H9 (cell line): ENCODE measurements at regions not wholly inside any gene's neighbourhood (a gene's known extent, or its start where the extent isn't known, plus 50 kb on each side); places are given as distances from the start of the nearest gene placed in this dataset.

Source experiments
- DNase-seq: peaks from one replicate; pipeline ENCODE4 v3.0.0-alpha.2; 2017
- H2AFZ ChIP-seq: one replicate; pipeline ENCODE4 v1.6.1; 2013; ENCODE audit warnings: mild to moderate bottlenecking, low read length, control low read depth, moderate library complexity
- H2AK5ac ChIP-seq: 2 replicates; pipeline ENCODE4 v1.6.1; 2013; ENCODE audit warnings: low read length, control low read depth, mixed read lengths; ENCODE audit not compliant: insufficient read length
- H2BK120ac ChIP-seq: one replicate; pipeline ENCODE4 v1.6.1; 2013; ENCODE audit warnings: low read depth, mild to moderate bottlenecking, low read length, control low read depth, inconsistent platforms; ENCODE audit not compliant: poor library complexity, severe bottlenecking
- H2BK12ac ChIP-seq: 2 replicates; pipeline ENCODE4 v1.6.1; 2013; ENCODE audit warnings: low read length, control low read depth, mixed read lengths, low read depth; ENCODE audit not compliant: insufficient read length
- H2BK15ac ChIP-seq: 2 replicates; pipeline ENCODE4 v1.6.1; 2013; ENCODE audit warnings: low read depth, low read length, control low read depth
- H2BK20ac ChIP-seq: one replicate; pipeline ENCODE4 v1.6.1; 2013; ENCODE audit warnings: low read depth, mild to moderate bottlenecking, low read length, control low read depth, inconsistent platforms; ENCODE audit not compliant: poor library complexity, severe bottlenecking
- H2BK5ac ChIP-seq: 2 replicates; pipeline ENCODE4 v1.6.1; 2013; ENCODE audit warnings: low read length, control low read depth, mixed read lengths; ENCODE audit not compliant: insufficient read length
- H3K14ac ChIP-seq: 2 replicates; pipeline ENCODE4 v1.6.1; 2013; ENCODE audit warnings: low read length, control low read depth; ENCODE audit not compliant: insufficient read depth
- H3K18ac ChIP-seq: 2 replicates; pipeline ENCODE4 v1.6.1; 2013; ENCODE audit warnings: low read depth, mild to moderate bottlenecking, mixed read lengths, low read length, control low read depth; ENCODE audit not compliant: insufficient read length
- H3K23ac ChIP-seq: 2 replicates; pipeline ENCODE4 v1.6.1; 2013; ENCODE audit warnings: low read length, control low read depth, mixed read lengths, low read depth; ENCODE audit not compliant: insufficient read length
- H3K23me2 ChIP-seq: 2 replicates; pipeline ENCODE4 v1.6.1; 2013; ENCODE audit warnings: low read depth, mild to moderate bottlenecking, mixed read lengths, low read length, control low read depth; ENCODE audit not compliant: insufficient read length, poor library complexity, severe bottlenecking
- H3K27ac ChIP-seq: 2 replicates; pipeline ENCODE4 v1.5.1; 2013; ENCODE audit warnings: low read length, control low read depth, mixed read lengths, low read depth; ENCODE audit not compliant: insufficient read length
- H3K27me3 ChIP-seq: 2 replicates; pipeline ENCODE4 v1.6.1; 2013; ENCODE audit warnings: low read length, control low read depth, inconsistent platforms; ENCODE audit not compliant: insufficient read depth
- H3K4ac ChIP-seq: 2 replicates; pipeline ENCODE4 v1.6.1; 2013; ENCODE audit warnings: low read depth, mild to moderate bottlenecking, control low read depth, inconsistent platforms, low read length, moderate library complexity
- H3K4me1 ChIP-seq: 2 replicates; pipeline ENCODE4 v1.6.1; 2013; ENCODE audit warnings: low read length, control low read depth, inconsistent platforms; ENCODE audit not compliant: insufficient read depth
- H3K4me2 ChIP-seq: 2 replicates; pipeline ENCODE4 v1.6.1; 2013; ENCODE audit warnings: low read length, control low read depth, mixed read lengths; ENCODE audit not compliant: insufficient read length, insufficient read depth
- H3K56ac ChIP-seq: 2 replicates; pipeline ENCODE4 v1.6.1; 2013; ENCODE audit warnings: low read depth, mild to moderate bottlenecking, mixed read lengths, low read length, control low read depth; ENCODE audit not compliant: insufficient read length
- H3K79me1 ChIP-seq: 2 replicates; pipeline ENCODE4 v1.6.1; 2013; ENCODE audit warnings: low read depth, mild to moderate bottlenecking, moderate library complexity, low read length, control low read depth, inconsistent platforms; ENCODE audit not compliant: insufficient read depth, poor library complexity, severe bottlenecking
- H3K79me2 ChIP-seq: 2 replicates; pipeline ENCODE4 v1.6.1; 2013; ENCODE audit warnings: low read length, control low read depth, inconsistent platforms; ENCODE audit not compliant: insufficient read depth
- H3K9ac ChIP-seq: 2 replicates; pipeline ENCODE4 v1.6.1; 2013; ENCODE audit warnings: low read length, control low read depth, mixed read lengths; ENCODE audit not compliant: insufficient read length; ENCODE audit errors: extremely low read depth
- H3K9me3 ChIP-seq: one replicate; pipeline ENCODE4 v1.6.1; 2013; ENCODE audit warnings: low read depth, low read length, inconsistent platforms; ENCODE audit not compliant: control insufficient read depth
- H3T11ph ChIP-seq: one replicate; pipeline ENCODE4 v1.6.1; 2013; ENCODE audit warnings: mild to moderate bottlenecking, low read length, control low read depth, inconsistent platforms
- H4K20me1 ChIP-seq: one replicate; pipeline ENCODE4 v1.6.1; 2013; ENCODE audit not compliant: control insufficient read depth, insufficient read length, insufficient read depth
- H4K5ac ChIP-seq: 2 replicates; pipeline ENCODE4 v1.6.1; 2013; ENCODE audit warnings: low read depth, mild to moderate bottlenecking, mixed read lengths, low read length, control low read depth; ENCODE audit not compliant: insufficient read length
- H4K8ac ChIP-seq: replicated peaks from 2 replicates; pipeline ENCODE4 v1.6.1; 2013; ENCODE audit warnings: low read length, control low read depth, mixed read lengths, low read depth; ENCODE audit not compliant: insufficient read length
- H4K91ac ChIP-seq: 2 replicates; pipeline ENCODE4 v1.6.1; 2013; ENCODE audit warnings: low read depth, mild to moderate bottlenecking, moderate library complexity, mixed read lengths, low read length, control low read depth; ENCODE audit not compliant: insufficient read length
- H3K27ac Mint-ChIP-seq, 3 experiments: 2 replicates in 2 of 3; 3 replicates in 1 of 3; pipeline ENCODE4 v1.8.0; 2020 to 2021; ENCODE audit warnings: mixed read lengths in 3 of 3, mild to moderate bottlenecking in 1 of 3, moderate library complexity in 1 of 3
- H3K27me3 Mint-ChIP-seq: 2 replicates; pipeline ENCODE4 v1.8.0; 2021; ENCODE audit warnings: low read depth, mild to moderate bottlenecking, moderate library complexity, mixed read lengths
- H3K36me3 Mint-ChIP-seq, 3 experiments: 2 replicates in 2 of 3; 3 replicates in 1 of 3; pipeline ENCODE4 v1.8.0; 2020 to 2021; ENCODE audit warnings: low read depth in 3 of 3, mixed read lengths in 3 of 3; ENCODE audit not compliant: insufficient read depth in 1 of 3
- H3K4me1 Mint-ChIP-seq, 2 experiments: 2 replicates each; pipeline ENCODE4 v1.8.0; 2020; ENCODE audit warnings: mixed read lengths in 2 of 2
- H3K4me3 Mint-ChIP-seq, 2 experiments: 2 replicates in 1 of 2; 3 replicates in 1 of 2; pipeline ENCODE4 v1.8.0; 2020 to 2021; ENCODE audit warnings: mild to moderate bottlenecking in 2 of 2, mixed read lengths in 2 of 2, moderate library complexity in 1 of 2
- H3K9me3 Mint-ChIP-seq, 2 experiments: 2 replicates in 1 of 2; 3 replicates in 1 of 2; pipeline ENCODE4 v1.8.0; 2020; ENCODE audit warnings: mild to moderate bottlenecking in 2 of 2, mixed read lengths in 2 of 2, moderate library complexity in 1 of 2
- CTCF ChIP-seq: fragments of 200-600 bp; sonication (generic); conservative IDR thresholded peaks from 3 replicates; pipeline ENCODE4 v1.8.0; 2021; ENCODE audit warnings: antibody characterized with exemption, mild to moderate bottlenecking
- WGBS: extraction: QIAGEN DNeasy Blood & Tissue Kit; methylation state at CpG from one replicate; pipeline ENCODE4 v1.1.7; 2013; ENCODE audit warnings: missing lambda C conversion rate, low lambda C conversion rate, mixed read lengths; ENCODE audit not compliant: insufficient read length; ENCODE audit errors: extremely low coverage; 5-methylcytosine and 5-hydroxymethylcytosine counted together

DNA sequence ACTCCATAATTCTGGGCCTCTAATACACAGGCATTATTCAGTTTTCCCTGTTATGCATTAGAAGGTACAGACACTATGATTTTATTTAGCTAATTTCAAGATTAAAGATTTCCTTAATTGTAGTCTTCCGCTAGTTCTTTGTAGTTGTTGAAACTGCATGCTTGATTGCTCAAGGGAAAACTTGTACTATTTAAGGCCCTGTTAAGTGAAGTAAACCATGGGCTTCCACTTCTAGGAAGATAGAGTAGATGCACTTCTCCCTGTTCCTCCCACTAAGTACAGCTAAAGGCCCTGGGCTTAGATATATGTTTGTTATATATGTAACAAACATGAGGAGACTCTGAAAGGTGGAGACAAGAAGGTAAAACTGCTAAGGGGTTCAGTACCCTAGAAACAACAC is 215.8 kb upstream of the LEF1 start:
- Histone ChIP-seq H3K23ac (no peak overlapping the region), H3K14ac (no peak overlapping the region), H3K23me2 (no peaks in the 10 kb centered on the region), H2BK5ac (no peak overlapping the region), H3K27ac (no peak overlapping the region), H3K9me3 (no peaks in the 10 kb centered on the region), H2BK20ac (no peak overlapping the region), H4K5ac (no peak overlapping the region), H3K27me3 (no peaks in the 10 kb centered on the region), H3K4ac (no peak overlapping the region), H3K9ac (no peak overlapping the region), H3T11ph (no peak overlapping the region), H2AFZ (no peak overlapping the region), H2BK15ac (no peak overlapping the region), H4K20me1 (no peaks in the 10 kb centered on the region), H2BK120ac (no peak overlapping the region), H3K79me2 (no peaks in the 10 kb centered on the region), H4K8ac (no peak overlapping the region), H3K4me1 (no peaks in the 10 kb centered on the region), H3K56ac (no peak overlapping the region), H3K18ac (no peak overlapping the region), H2BK12ac (no peak overlapping the region), H3K79me1 (no peaks in the 10 kb centered on the region), H2AK5ac (no peak overlapping the region), H3K4me2 (no peak overlapping the region), H4K91ac (no peak overlapping the region)
- TF ChIP-seq CTCF, result no peak
- no peak for DNase-seq
- Mint-ChIP-seq H3K4me1 (peaks cover 3 to 4% of the 10 kb centered on the region in 2 experiments), H3K9me3 (peaks cover 2 to 5% of the 10 kb centered on the region in 2 experiments; a peak in 3 of 5 replicates), H3K27ac (no peak overlapping the region), H3K36me3 (peaks cover 0 to 5% (median 2%) of the 10 kb centered on the region in 3 experiments; a peak in 2 of 7 replicates), H3K4me3 (no peak overlapping the region), H3K27me3 (peaks cover 2% of the 10 kb centered on the region; the same call in 1 of the 2 replicates)
- no CpG with 5 or more reads among the region's 1 CpG for WGBS
